HEK293T (cell line): ENCODE measurements at regions not wholly inside any gene's neighbourhood (a gene's known extent, or its start where the extent isn't known, plus 50 kb on each side); places are given as distances from the start of the nearest gene placed in this dataset.

Source experiments
- CTCF ChIA-PET: fragments of 350-600 bp; formaldehyde crosslinking; extraction: SDS; loops from one replicate; lab custom pipeline; 2021; ENCODE audit warnings: antibody characterized with exemption, inconsistent platforms; lab: Yijun Ruan, JAX
- POLR2A ChIA-PET: fragments of 350-600 bp; formaldehyde crosslinking; extraction: SDS; loops from one replicate; lab custom pipeline; 2020; ENCODE audit warnings: antibody characterized with exemption, inconsistent platforms; lab: Yijun Ruan, JAX
- DNase-seq: peaks from one replicate; pipeline ENCODE4 v3.0.0; 2012; ENCODE audit warnings: mixed read lengths; ENCODE audit errors: extremely low spot score
- ARNT ChIP-seq: fragments of 450-650 bp; IDR thresholded peaks from 2 replicates; pipeline ENCODE4 v1.6.1; 2017; ENCODE audit warnings: mild to moderate bottlenecking
- BHLHE40 ChIP-seq: fragments of 450-650 bp; IDR thresholded peaks from 2 replicates; pipeline ENCODE4 v1.6.1; 2016; ENCODE audit warnings: mild to moderate bottlenecking, moderate library complexity, borderline replicate concordance
- CTBP1 ChIP-seq: fragments of 450-650 bp; IDR thresholded peaks from 2 replicates; pipeline ENCODE4 v1.6.1; 2016; ENCODE audit warnings: borderline replicate concordance
- ELF4 ChIP-seq: fragments of 450-650 bp; IDR thresholded peaks from 2 replicates; pipeline ENCODE4 v1.6.1; 2017; ENCODE audit warnings: antibody characterized with exemption
- FOXA1 ChIP-seq: fragments of 450-650 bp; IDR thresholded peaks from 2 replicates; pipeline ENCODE4 v1.6.1; 2016; ENCODE audit warnings: mild to moderate bottlenecking
- FOXK2 ChIP-seq: fragments of 450-650 bp; IDR thresholded peaks from 2 replicates; pipeline ENCODE4 v1.6.1; 2016; ENCODE audit warnings: mild to moderate bottlenecking
- FOXM1 ChIP-seq: fragments of 450-650 bp; IDR thresholded peaks from 2 replicates; pipeline ENCODE4 v1.6.1; 2017; ENCODE audit warnings: mild to moderate bottlenecking, borderline replicate concordance
- HDGF ChIP-seq: fragments of 450-650 bp; IDR thresholded peaks from 2 replicates; pipeline ENCODE4 v1.6.1; 2017; ENCODE audit warnings: antibody characterized with exemption, borderline replicate concordance
- L3MBTL2 ChIP-seq: fragments of 450-650 bp; conservative IDR thresholded peaks from 2 replicates; pipeline ENCODE4 v1.6.1; 2016; ENCODE audit warnings: mild to moderate bottlenecking
- LEF1 ChIP-seq: fragments of 450-650 bp; IDR thresholded peaks from 2 replicates; pipeline ENCODE4 v1.6.1; 2017; ENCODE audit warnings: mild to moderate bottlenecking, borderline replicate concordance
- NFRKB ChIP-seq: fragments of 450-650 bp; IDR thresholded peaks from 2 replicates; pipeline ENCODE4 v1.6.1; 2016; ENCODE audit warnings: mild to moderate bottlenecking, moderate library complexity
- SP1 ChIP-seq: fragments of 450-650 bp; IDR thresholded peaks from 2 replicates; pipeline ENCODE4 v1.6.1; 2017
- SUZ12 ChIP-seq: fragments of 450-650 bp; IDR thresholded peaks from 2 replicates; pipeline ENCODE4 v1.6.1; 2016; ENCODE audit warnings: mild to moderate bottlenecking
- TARDBP ChIP-seq: fragments of 450-650 bp; IDR thresholded peaks from 2 replicates; pipeline ENCODE4 v1.6.1; 2016
- ZNF384 ChIP-seq: fragments of 450-650 bp; IDR thresholded peaks from 2 replicates; pipeline ENCODE4 v1.6.1; 2016
- TF ChIP-seq, protein P1 (sequence below): fragments of 450-650 bp; IDR thresholded peaks from 2 replicates; pipeline ENCODE4 v1.6.1; 2016

DNA sequence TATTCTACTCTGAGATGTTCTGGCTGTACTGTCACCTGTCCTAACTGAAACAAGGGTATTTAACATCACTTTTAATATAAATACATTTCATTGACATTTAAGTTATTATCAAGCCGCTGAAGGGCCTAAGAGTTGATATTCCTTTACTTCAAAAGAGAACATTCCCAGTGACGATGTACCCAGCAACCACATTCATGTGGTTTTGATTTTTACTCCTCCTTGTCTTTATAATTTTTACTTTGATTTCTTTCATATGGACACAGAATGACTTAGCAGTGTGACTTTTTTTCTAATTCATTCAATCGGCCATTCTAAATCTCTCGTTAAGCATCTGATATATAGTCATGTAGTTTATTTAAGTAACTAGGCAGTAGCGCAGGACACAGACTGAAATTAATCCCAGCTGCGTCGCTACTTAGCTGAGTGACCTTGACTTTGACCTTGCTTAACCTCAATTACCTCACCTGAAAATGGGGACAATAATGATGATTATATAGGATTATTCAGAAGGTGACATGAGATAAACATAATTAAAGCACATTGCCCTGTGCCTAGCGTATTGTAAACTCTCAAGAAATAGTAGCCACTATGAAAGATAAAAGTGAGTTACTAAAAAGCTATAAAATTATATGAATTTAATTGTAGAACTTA, 476.6 kb downstream of the SETD4 start:
- no peak for DNase-seq
- CTCF ChIA-PET = no interaction called here
- POLR2A ChIA-PET = no interaction called here
- TF ChIP-seq CTBP1 (no peak), SUZ12 (no peak), ZNF384 (no peak), LEF1 (no peak)
- TF ChIP-seq, protein P1, sequence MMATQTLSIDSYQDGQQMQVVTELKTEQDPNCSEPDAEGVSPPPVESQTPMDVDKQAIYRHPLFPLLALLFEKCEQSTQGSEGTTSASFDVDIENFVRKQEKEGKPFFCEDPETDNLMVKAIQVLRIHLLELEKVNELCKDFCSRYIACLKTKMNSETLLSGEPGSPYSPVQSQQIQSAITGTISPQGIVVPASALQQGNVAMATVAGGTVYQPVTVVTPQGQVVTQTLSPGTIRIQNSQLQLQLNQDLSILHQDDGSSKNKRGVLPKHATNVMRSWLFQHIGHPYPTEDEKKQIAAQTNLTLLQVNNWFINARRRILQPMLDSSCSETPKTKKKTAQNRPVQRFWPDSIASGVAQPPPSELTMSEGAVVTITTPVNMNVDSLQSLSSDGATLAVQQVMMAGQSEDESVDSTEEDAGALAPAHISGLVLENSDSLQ = no peak

DNA sequence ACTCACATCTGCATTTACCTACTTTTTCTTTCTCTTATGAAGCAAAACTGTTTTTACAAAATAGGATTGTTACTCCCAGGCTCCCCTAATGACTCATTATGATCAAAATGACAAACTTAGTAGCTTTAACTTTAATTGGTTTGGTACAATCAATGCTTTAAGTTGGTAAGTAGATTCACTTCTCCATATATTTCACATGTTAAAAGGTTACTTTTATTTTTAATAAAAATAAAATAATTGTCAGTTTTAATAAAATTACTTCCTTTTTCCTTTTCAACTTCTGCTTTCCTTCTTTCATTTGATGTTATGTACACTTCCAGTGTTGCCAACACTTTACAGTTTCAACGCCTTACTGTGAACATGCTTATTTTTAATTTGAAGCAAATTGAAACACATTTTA, 477.6 kb downstream of the SETD4 start:
- no peak for DNase-seq
- no peak for TF ChIP-seq SP1
- TF ChIP-seq CTBP1 = no peak
- no peak for TF ChIP-seq NFRKB
- TF ChIP-seq BHLHE40 = no peak
- TF ChIP-seq L3MBTL2 = no peak
- TF ChIP-seq ELF4 = no peak
- TF ChIP-seq SUZ12 = no peak
- TF ChIP-seq ARNT = no peak
- no peak for TF ChIP-seq FOXK2
- TF ChIP-seq ZNF384 = no peak
- no peak for TF ChIP-seq TARDBP
- no peak for TF ChIP-seq LEF1
- TF ChIP-seq, protein P1 = no peak
- no peak for TF ChIP-seq FOXA1
- no peak for TF ChIP-seq FOXM1
- no peak for TF ChIP-seq HDGF
- ChIA-PET CTCF (no interaction called here), POLR2A (no interaction called here)

DNA sequence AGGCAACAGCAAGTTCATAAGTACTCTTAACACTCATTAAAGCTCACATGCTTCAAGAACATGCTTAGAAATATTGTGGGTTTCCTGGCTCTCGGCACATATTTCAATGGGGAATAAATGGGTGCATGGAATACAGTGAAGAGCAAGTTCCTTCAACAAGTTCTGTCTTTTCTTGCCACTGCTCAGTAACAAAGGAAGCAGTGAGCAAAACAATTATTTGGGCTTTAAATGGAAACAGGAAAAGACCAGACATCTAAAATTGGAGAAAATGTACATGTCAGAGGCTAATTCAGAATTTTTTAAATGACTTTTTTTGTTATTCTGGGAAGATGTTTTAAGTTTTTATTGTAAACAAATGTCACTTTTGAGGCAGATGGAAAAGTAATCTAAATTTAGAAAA, 478.7 kb downstream of the SETD4 start:
- POLR2A ChIA-PET = no interaction called here
- CTCF ChIA-PET = interaction anchor here (1.6 kb wide), 1 partner anchor 530 kb away, joined by 3 read pairs; no protein-coding TSS in a partner anchor

DNA sequence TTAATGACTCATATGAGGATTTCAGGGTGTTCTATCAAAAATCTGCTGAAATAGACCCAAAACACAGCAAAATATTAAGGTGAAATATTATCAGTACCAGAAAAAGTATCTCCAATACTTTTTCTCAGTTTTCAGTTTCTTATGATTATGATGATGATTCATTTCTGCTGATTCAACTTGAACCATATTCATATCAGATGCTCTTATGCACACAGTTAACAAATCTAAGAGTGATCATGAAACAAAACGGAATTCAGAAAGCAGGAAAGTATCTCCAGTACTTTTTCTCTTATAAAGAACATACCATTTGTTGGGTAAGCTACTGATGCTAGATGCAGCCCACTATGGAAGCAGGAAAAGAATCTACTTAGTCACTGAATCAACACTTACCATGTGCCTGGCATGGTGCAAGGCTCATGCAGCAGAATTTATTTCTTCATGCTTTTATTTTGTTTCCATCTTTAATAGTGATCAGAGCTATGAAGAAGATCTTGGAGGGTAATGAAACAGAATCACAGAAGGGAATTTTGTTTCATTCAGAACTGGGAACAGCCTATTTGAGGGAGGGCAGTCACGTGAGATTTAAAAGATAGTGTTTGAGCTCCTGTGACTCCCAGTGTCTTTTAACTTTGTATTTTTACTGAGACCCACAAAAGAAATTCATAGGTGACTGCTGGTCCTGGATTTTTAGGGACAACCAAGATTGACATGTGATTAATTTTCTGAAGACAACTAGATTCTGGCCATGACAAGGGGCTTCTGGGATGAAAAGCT, 480.6 kb downstream of the SETD4 start:
- CTCF ChIA-PET = interaction anchor here (1.6 kb wide), 1 partner anchor 528 kb away, joined by 3 read pairs; no protein-coding TSS in a partner anchor
- no peak for TF ChIP-seq NFRKB
- TF ChIP-seq FOXA1 = no peak
- no peak for TF ChIP-seq BHLHE40
- TF ChIP-seq SUZ12 = no peak
- TF ChIP-seq CTBP1 = no peak
- no peak for TF ChIP-seq ARNT
- no peak for TF ChIP-seq HDGF
- no peak for TF ChIP-seq SP1
- no peak for TF ChIP-seq ZNF384
- TF ChIP-seq, protein P1 = no peak
- no peak for TF ChIP-seq LEF1
- TF ChIP-seq ELF4 = no peak
- DNase-seq = no peak
- POLR2A ChIA-PET = no interaction called here

More for the DNA sequence above, 478.7 kb downstream of the SETD4 start:
- no peak for TF ChIP-seq FOXA1
- TF ChIP-seq BHLHE40 = no peak
- TF ChIP-seq LEF1 = no peak
- TF ChIP-seq FOXK2 = no peak
- no peak for TF ChIP-seq HDGF
- TF ChIP-seq, protein P1 = no peak
- TF ChIP-seq SP1 = no peak
- TF ChIP-seq ELF4 = no peak
- TF ChIP-seq FOXM1 = no peak
- TF ChIP-seq TARDBP = no peak
- no peak for DNase-seq

DNA sequence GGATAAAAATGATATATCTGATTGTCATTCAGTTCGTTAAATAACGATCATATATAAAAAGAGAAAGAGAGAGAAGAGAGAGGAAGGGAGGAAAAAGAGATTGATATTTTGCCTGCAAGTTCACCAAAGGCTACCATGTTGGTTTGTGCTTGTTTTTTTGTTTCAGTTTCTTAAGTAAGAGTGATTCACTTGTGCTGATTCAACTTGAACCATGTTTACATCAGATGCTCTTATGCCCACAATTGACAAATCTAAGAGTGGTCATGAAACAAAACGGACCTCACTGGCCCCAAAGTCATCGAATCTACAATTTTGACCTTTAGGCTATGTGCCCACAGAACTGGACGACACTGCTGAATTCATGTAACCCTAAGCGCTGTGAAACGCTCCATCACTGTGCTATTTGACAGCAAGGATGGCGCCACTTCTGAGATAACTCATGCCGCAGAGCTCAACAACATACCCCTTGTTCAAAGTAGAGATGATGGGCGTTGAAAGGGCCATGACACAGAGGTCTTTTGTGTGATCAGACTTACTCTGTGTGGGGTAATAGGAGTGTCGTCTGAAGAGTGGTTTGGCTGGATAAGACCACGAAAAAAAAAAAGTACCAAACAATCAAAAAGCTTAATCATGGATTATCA, 481.4 kb downstream of the SETD4 start:
- DNase-seq = no peak
- ChIA-PET CTCF (no interaction called here), POLR2A (no interaction called here)
- TF ChIP-seq SP1 = no peak
- no peak for TF ChIP-seq TARDBP
- TF ChIP-seq L3MBTL2 = no peak
